Transverse colon (tissue), 4 donors: ENCODE measurements at regions not wholly inside any gene's neighbourhood (a gene's known extent, or its start where the extent isn't known, plus 50 kb on each side); places are given as distances from the start of the nearest gene placed in this dataset.

Experiments
- DNase-seq: peaks from one replicate; pipeline ENCODE4 v3.0.0-alpha.2; 2019
- H3K27ac ChIP-seq, 4 donors: fragments of 200-600 bp; sonication (generic); 2 replicates each; pipeline ENCODE4 v1.5.1; 2016 to 2018; ENCODE audit warnings: inconsistent platforms in 4 of 4
- H3K27me3 ChIP-seq: fragments of 200-600 bp; sonication (generic); 2 replicates; pipeline ENCODE4 v1.5.1; 2017; ENCODE audit warnings: inconsistent platforms
- H3K36me3 ChIP-seq, 4 donors: fragments of 200-600 bp; sonication (generic); 2 replicates each; pipeline ENCODE4 v1.5.1; 2017 to 2019; ENCODE audit warnings: inconsistent platforms in 4 of 4
- H3K4me1 ChIP-seq, 4 donors: fragments of 200-600 bp; sonication (generic); 2 replicates each; pipeline ENCODE4 v1.5.1; 2017 to 2020; ENCODE audit warnings: inconsistent platforms in 4 of 4
- H3K4me3 ChIP-seq, 4 donors: fragments of 200-600 bp; sonication (generic); 1 replicate in 1 of 4; 2 replicates in 3 of 4; pipeline versions ENCODE4 v1.5.1 to v1.6.1; 2017 to 2019; ENCODE audit warnings: inconsistent platforms in 4 of 4
- H3K9me3 ChIP-seq, 2 donors: fragments of 200-600 bp; sonication (generic); 2 replicates each; pipeline ENCODE4 v1.5.1; 2017 to 2019; ENCODE audit warnings: inconsistent platforms in 2 of 2
- CTCF ChIP-seq, 5 experiments: fragments of 200-600 bp in 3 of 5; fragments of 450-650 bp in 2 of 5; sonication (generic) in 3 of 5; IDR thresholded peaks; 1 replicate in 2 of 5; 2 replicates in 3 of 5; pipeline ENCODE4 v1.5.1; 2016 to 2017; ENCODE audit warnings: antibody characterized with exemption in 5 of 5, inconsistent platforms in 3 of 5, mild to moderate bottlenecking in 2 of 5, moderate library complexity in 1 of 5
- EP300 ChIP-seq: sonication (generic); formaldehyde crosslinking; IDR thresholded peaks from one replicate; pipeline ENCODE4 v1.6.1; 2017; ENCODE audit warnings: antibody characterized with exemption, low read depth
- POLR2A ChIP-seq: fragments of 450-650 bp; IDR thresholded peaks from one replicate; pipeline ENCODE4 v1.6.1; 2016; ENCODE audit warnings: antibody characterized with exemption, mild to moderate bottlenecking, moderate library complexity
- POLR2AphosphoS5 ChIP-seq, 3 donors: sonication (generic); formaldehyde crosslinking; IDR thresholded peaks; one replicate each; pipeline ENCODE4 v1.6.1; 2016; ENCODE audit warnings: antibody characterized with exemption in 3 of 3
- WGBS, 2 donors: methylation state at CpG; one replicate each; pipeline ENCODE4 v1.1.5; 2018; ENCODE audit warnings: low coverage in 1 of 2; 5-methylcytosine and 5-hydroxymethylcytosine counted together
- in situ Hi-C, 4 donors: fragments of 200-750 bp; cut with MboI; loops; one replicate each; pipeline versions ENCODE4 v1.15.0 to v1.15.1; 2017; ENCODE audit warnings: low sequenced_read_pairs in 3 of 4, low pct_ligation_motif_present in 1 of 4, low pct_unique_long_range_greater_than_20kb in 1 of 4
- intact Hi-C: fragments of 100-400 bp; cut with DNase I; formaldehyde crosslinking; loops from one replicate; pipeline ENCODE4 v1.15.1; 2023; ENCODE audit warnings: low total_unique reads

DNA sequence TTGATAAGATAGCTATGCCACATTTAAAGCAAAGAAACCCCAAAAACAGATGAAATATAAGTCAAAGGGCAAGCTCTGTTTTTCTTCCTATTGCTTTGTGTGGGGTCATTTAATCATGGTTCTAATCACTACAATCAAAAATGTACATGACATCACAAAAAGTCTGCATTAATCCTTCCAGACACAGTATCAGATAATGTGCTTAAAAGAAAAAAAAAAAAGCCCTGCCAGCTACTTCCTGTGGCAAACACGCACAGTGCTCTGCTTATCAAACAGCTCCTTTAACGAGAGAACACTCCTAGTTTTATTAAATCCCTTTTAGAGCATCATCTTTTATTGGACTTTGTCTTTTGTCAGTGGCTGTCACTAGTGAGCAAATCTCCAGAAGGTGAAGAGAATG, 1005.8 kb downstream of the GATA3 start:
- 7 to 8% methylated on average over 2 of the region's 2 CpGs for WGBS, 2 donors
- H3K4me1 ChIP-seq, result no peaks in the 10 kb centered on the region
- H3K4me3 ChIP-seq, result no peak overlapping the region
- H3K36me3 ChIP-seq, result no peaks in the 10 kb centered on the region
- no peak for TF ChIP-seq EP300
- TF ChIP-seq POLR2AphosphoS5 (IDR thresholded peaks at IDR 0.05), result no peak
- no peak for TF ChIP-seq POLR2A
- no peak for TF ChIP-seq CTCF (IDR thresholded peaks at IDR 0.05)
- intact Hi-C loops (no loop called here), in situ Hi-C loops (no loop called here)
- peaks cover 0 to 3% of the 10 kb centered on the region in 2 donors for H3K9me3 ChIP-seq
- DNase-seq, result no peak
- H3K27me3 ChIP-seq, result no peaks in the 10 kb centered on the region
- no peak overlapping the region for H3K27ac ChIP-seq

- intact Hi-C loops, result no loop called here
- whole genome bisulfite sequencing, 2 donors, result 54 to 64% methylated on average over 3 of the region's 3 CpGs
- Histone ChIP-seq H3K27ac (no peak overlapping the region), H3K4me1 (no peaks in the 10 kb centered on the region), H3K36me3 (no peaks in the 10 kb centered on the region), H3K27me3 (no peaks in the 10 kb centered on the region), H3K9me3 (no peaks in the 10 kb centered on the region), H3K4me3 (no peak overlapping the region)
- TF ChIP-seq POLR2AphosphoS5 (IDR thresholded peaks at IDR 0.05) (no peak), POLR2A (no peak), CTCF (IDR thresholded peaks at IDR 0.05) (no peak), EP300 (no peak)
- in situ Hi-C loops, result no loop called here
- no peak for DNase-seq
Observed at GRCh38 chr10:9061871-9062270, 1007.4 kb downstream of the GATA3 start.

- Histone ChIP-seq H3K27ac (no peak overlapping the region), H3K9me3 (no peaks in the 10 kb centered on the region), H3K4me3 (no peak overlapping the region), H3K27me3 (no peaks in the 10 kb centered on the region), H3K36me3 (no peaks in the 10 kb centered on the region), H3K4me1 (no peaks in the 10 kb centered on the region)
- WGBS, 2 donors, result 79 to 88% methylated on average over 3 of the region's 3 CpGs
- intact Hi-C loops (no loop called here), in situ Hi-C loops (no loop called here)
- DNase-seq, result no peak
- no peak for TF ChIP-seq EP300
Observed at GRCh38 chr10:9066152-9066551, 1011.7 kb downstream of the GATA3 start.

- Histone ChIP-seq H3K27ac (no peak overlapping the region), H3K27me3 (no peaks in the 10 kb centered on the region), H3K4me1 (no peaks in the 10 kb centered on the region), H3K9me3 (no peaks in the 10 kb centered on the region), H3K36me3 (no peaks in the 10 kb centered on the region), H3K4me3 (no peak overlapping the region)
- DNase-seq, result no peak
- TF ChIP-seq POLR2AphosphoS5 (IDR thresholded peaks at IDR 0.05), result no peak
- TF ChIP-seq EP300, result no peak
- TF ChIP-seq POLR2A, result no peak
- TF ChIP-seq CTCF (IDR thresholded peaks at IDR 0.05), result no peak
- intact Hi-C loops (no loop called here), in situ Hi-C loops (no loop called here)
Observed at GRCh38 chr10:9068003-9068402, 1013.5 kb downstream of the GATA3 start.

DNA sequence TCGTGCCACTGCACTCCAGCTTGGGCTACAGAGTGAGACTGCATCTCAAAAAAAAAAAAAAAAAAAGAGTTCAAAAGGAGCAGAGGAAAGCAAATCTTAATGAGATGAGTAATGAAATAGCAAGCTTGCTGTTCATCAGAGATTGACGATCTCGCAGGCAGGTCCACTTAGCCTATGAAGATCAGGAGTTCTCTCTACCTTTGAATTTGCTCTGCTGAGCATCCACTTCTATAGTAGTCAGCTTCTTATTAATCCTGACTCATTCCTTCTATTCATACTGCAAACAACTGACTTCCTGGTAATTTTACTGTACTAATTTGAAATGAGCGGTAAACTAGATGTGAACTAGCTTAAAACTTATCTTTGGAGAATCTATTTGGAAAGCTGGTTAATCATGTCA, 1014.6 kb downstream of the GATA3 start:
- in situ Hi-C loops, result no loop called here
- no peaks in the 10 kb centered on the region for H3K9me3 ChIP-seq
- no peaks in the 10 kb centered on the region for H3K27me3 ChIP-seq
- H3K4me1 ChIP-seq, result no peaks in the 10 kb centered on the region
- H3K36me3 ChIP-seq, result no peaks in the 10 kb centered on the region
- no peak overlapping the region for H3K27ac ChIP-seq
- intact Hi-C loops, result no loop called here
- no peak overlapping the region for H3K4me3 ChIP-seq
- no peak for TF ChIP-seq CTCF (IDR thresholded peaks at IDR 0.05)
- no peak for TF ChIP-seq POLR2AphosphoS5 (IDR thresholded peaks at IDR 0.05)
- no peak for TF ChIP-seq POLR2A
- no peak for TF ChIP-seq EP300
- DNase-seq, result no peak
- 56 to 86% methylated on average over 4 of the region's 4 CpGs for WGBS, 2 donors
